Endothelial cell of umbilical vein (primary cell): ENCODE measurements at regions not wholly inside any gene's neighbourhood (a gene's known extent, or its start where the extent isn't known, plus 50 kb on each side); places are given as distances from the start of the nearest gene placed in this dataset.

Experiments
- BruUV-seq: library from RNA; stranded (reverse); fragments of 400-500 nt; replicated peaks from 2 replicates; lab custom pipeline; 2021; lab: Mats Ljungman, UMichigan
- CTCF ChIA-PET: fragments of 300-600, 350-600 bp; sonication (Branson Sonifier 250); formaldehyde crosslinking; loops from one replicate; lab custom pipeline; 2021; ENCODE audit warnings: antibody characterized with exemption, inconsistent platforms; lab: Charles Lee
- POLR2A ChIA-PET: fragments of 300-600, 350-600 bp; sonication (Branson Sonifier 250); formaldehyde crosslinking; loops from one replicate; lab custom pipeline; 2021; ENCODE audit warnings: antibody characterized with exemption, inconsistent platforms; lab: Charles Lee
- DNase-seq: peaks from one replicate; pipeline ENCODE4 v3.0.0-alpha.2; 2011; ENCODE audit warnings: low read depth, low spot score
- FAIRE-seq: peaks from 2 replicates; lab custom pipeline; 2011; peaks lifted over from hg19 to GRCh38; lab: Jason Lieb, UNC
- H2AFZ ChIP-seq: 2 replicates; pipeline ENCODE4 v1.6.0; 2012; ENCODE audit warnings: low read depth, low read length, control low read depth, inconsistent platforms
- H3K27ac ChIP-seq: 2 replicates; pipeline ENCODE4 v1.5.1; 2011; ENCODE audit warnings: low read depth, mild to moderate bottlenecking, control low read depth, low read length, moderate library complexity; ENCODE audit not compliant: insufficient read depth
- H3K27me3 ChIP-seq, 2 experiments: 2 replicates each; pipeline versions ENCODE4 v1.6.0 to v1.6.1; 2011; ENCODE audit warnings: low read length in 2 of 2, mixed read lengths in 1 of 2; ENCODE audit not compliant: control insufficient read depth in 2 of 2, insufficient read depth in 2 of 2
- H3K36me3 ChIP-seq, 2 experiments: 2 replicates in 1 of 2; 3 replicates in 1 of 2; pipeline ENCODE4 v1.5.1; 2011; ENCODE audit warnings: low read length in 2 of 2, mild to moderate bottlenecking in 1 of 2, moderate library complexity in 1 of 2; ENCODE audit not compliant: control insufficient read depth in 2 of 2, insufficient read depth in 2 of 2; ENCODE audit errors: extremely low read depth in 1 of 2
- H3K4me1 ChIP-seq: 3 replicates; pipeline ENCODE4 v1.5.1; 2011; ENCODE audit warnings: mild to moderate bottlenecking, low read length; ENCODE audit not compliant: control insufficient read depth, insufficient read depth; ENCODE audit errors: extremely low read depth
- H3K4me2 ChIP-seq: 2 replicates; pipeline ENCODE4 v1.6.1; 2011; ENCODE audit warnings: low read length, control low read depth, mixed read lengths; ENCODE audit not compliant: insufficient read depth
- H3K4me3 ChIP-seq, 3 experiments: fragments of 200-600 bp in 1 of 3; sonication (generic), shearing (Covaris generic) in 1 of 3; replicated peaks in 1 of 3; 2 replicates each; pipeline ENCODE4 v1.5.1; 2011 to 2016; ENCODE audit warnings: control low read depth in 3 of 3, low read length in 3 of 3, mild to moderate bottlenecking in 2 of 3, inconsistent platforms in 1 of 3, low read depth in 1 of 3, moderate library complexity in 1 of 3; ENCODE audit not compliant: insufficient read depth in 1 of 3
- H3K79me2 ChIP-seq: 2 replicates; pipeline ENCODE4 v1.6.0; 2012; ENCODE audit warnings: low read length, inconsistent platforms; ENCODE audit not compliant: control insufficient read depth, insufficient read depth
- H3K9ac ChIP-seq: replicated peaks from 2 replicates; pipeline ENCODE3; 2011; ENCODE audit warnings: low read length, control low read depth; ENCODE audit not compliant: insufficient read depth; ENCODE audit errors: extremely low read depth
- H3K9me1 ChIP-seq: replicated peaks from 3 replicates; pipeline ENCODE4 v1.6.0; 2011; ENCODE audit warnings: mild to moderate bottlenecking, low read length; ENCODE audit not compliant: control insufficient read depth, insufficient read depth; ENCODE audit errors: extremely low read depth
- H3K9me3 ChIP-seq: replicated peaks from 2 replicates; pipeline ENCODE4 v1.5.1; 2012; ENCODE audit warnings: low read length, inconsistent platforms; ENCODE audit not compliant: control insufficient read depth, insufficient read depth
- H4K20me1 ChIP-seq: replicated peaks from 2 replicates; pipeline ENCODE3; 2011; ENCODE audit warnings: mild to moderate bottlenecking, low read length; ENCODE audit not compliant: control insufficient read depth, insufficient read depth; ENCODE audit errors: extremely low read depth
- EZH2 ChIP-seq: IDR thresholded peaks from 2 replicates; pipeline ENCODE4 v1.6.1; 2012; ENCODE audit warnings: borderline replicate concordance, low read depth, mild to moderate bottlenecking, moderate library complexity, low read length, inconsistent platforms; ENCODE audit not compliant: severe bottlenecking
- FOS ChIP-seq: IDR thresholded peaks from 2 replicates; pipeline ENCODE4 v1.6.1; 2011; ENCODE audit warnings: mild to moderate bottlenecking, low read length, moderate library complexity, borderline replicate concordance; ENCODE audit not compliant: insufficient read depth
- GATA2 ChIP-seq: IDR thresholded peaks from 2 replicates; pipeline ENCODE4 v1.7.0; 2011; ENCODE audit warnings: low read depth, mild to moderate bottlenecking, moderate library complexity, mixed read lengths, low read length; ENCODE audit not compliant: insufficient read length, insufficient read depth
- JUN ChIP-seq: IDR thresholded peaks from 2 replicates; pipeline ENCODE4 v1.6.1; 2011; ENCODE audit warnings: borderline replicate concordance, low read depth; ENCODE audit not compliant: insufficient read length, insufficient read depth
- MYC ChIP-seq: IDR thresholded peaks from one replicate; pipeline ENCODE4 v1.6.1; 2011; ENCODE audit warnings: mild to moderate bottlenecking, low read depth, low read length
- POLR2A ChIP-seq: IDR thresholded peaks from 2 replicates; pipeline ENCODE4 v1.6.1; 2012; ENCODE audit warnings: low read depth, mild to moderate bottlenecking, control low read depth, low read length
- POLR2AphosphoS5 ChIP-seq: IDR thresholded peaks from 2 replicates; pipeline ENCODE4 v1.6.1; 2012; ENCODE audit warnings: low read depth, mild to moderate bottlenecking, control low read depth, low read length, moderate library complexity; ENCODE audit not compliant: insufficient read depth
- dilution Hi-C: fragments of 300-500 bp; cut with MboI; formaldehyde crosslinking; loops from one replicate; pipeline ENCODE4 v1.15.0; 2019; ENCODE audit warnings: low sequenced_read_pairs; ENCODE audit not compliant: extremely low pct_ligation_motif_present
- intact Hi-C: fragments of 100-400 bp; cut with micrococcal nuclease; formaldehyde crosslinking; loops from one replicate; pipeline ENCODE4 v1.10.0; 2022
- TF ChIP-seq, protein P1 (sequence below), 2 donors: IDR thresholded peaks; 1 replicate in 1 of 2; 2 replicates in 1 of 2; pipeline ENCODE4 v1.5.1; 2011; ENCODE audit warnings: low read length in 2 of 2, mild to moderate bottlenecking in 2 of 2, moderate library complexity in 2 of 2, control low read depth in 1 of 2, inconsistent platforms in 1 of 2, low read depth in 1 of 2; ENCODE audit not compliant: insufficient read depth in 1 of 2; ENCODE audit errors: extremely low read depth in 1 of 2
- TF ChIP-seq, protein P2 (sequence below): IDR thresholded peaks from 2 replicates; pipeline ENCODE4 v1.6.1; 2011; ENCODE audit not compliant: insufficient read depth, insufficient read length

DNA sequence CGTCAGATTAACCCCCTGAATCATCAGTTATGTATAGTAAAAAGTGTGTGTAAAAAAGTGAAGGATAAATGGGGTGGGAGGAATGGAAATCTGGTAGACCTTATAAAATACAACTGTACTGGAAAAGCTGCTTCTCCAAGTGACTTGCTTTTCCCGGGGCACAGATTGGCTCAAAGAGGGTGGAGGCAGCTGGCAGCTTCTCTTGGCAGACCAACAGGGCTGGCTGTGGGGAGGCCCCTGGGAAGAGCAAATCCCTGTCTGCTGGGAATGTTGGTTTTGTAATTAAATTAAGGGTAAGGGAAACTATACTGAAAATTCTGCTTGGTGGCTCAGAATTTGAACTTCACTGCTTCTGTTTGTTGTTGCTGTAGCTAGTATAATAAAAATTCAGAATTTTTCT is 154.2 kb upstream of the DLX2 start:
- Histone ChIP-seq H3K4me1 (peaks cover 19% of the 10 kb centered on the region), H3K36me3 (no peaks in the 10 kb centered on the region), H3K9me1 (no peaks in the 10 kb centered on the region), H4K20me1 (no peaks in the 10 kb centered on the region), H3K79me2 (no peaks in the 10 kb centered on the region), H3K9ac (no peak overlapping the region), H2AFZ (peak overlapping the region; percentile 23), H3K27me3 (no peaks in the 10 kb centered on the region), H3K4me3 (no peak overlapping the region), H3K9me3 (no peaks in the 10 kb centered on the region), H3K4me2 (no peak overlapping the region), H3K27ac (no peak overlapping the region)
- dilution Hi-C loops = no loop called here
- FAIRE-seq (no peak), DNase-seq (no peak)
- CTCF ChIA-PET = no interaction called here
- TF ChIP-seq POLR2AphosphoS5 (no peak), POLR2A (no peak), EZH2 (no peak), JUN (no peak), MYC (no peak), GATA2 (no peak), FOS (no peak)
- TF ChIP-seq, protein P1, sequence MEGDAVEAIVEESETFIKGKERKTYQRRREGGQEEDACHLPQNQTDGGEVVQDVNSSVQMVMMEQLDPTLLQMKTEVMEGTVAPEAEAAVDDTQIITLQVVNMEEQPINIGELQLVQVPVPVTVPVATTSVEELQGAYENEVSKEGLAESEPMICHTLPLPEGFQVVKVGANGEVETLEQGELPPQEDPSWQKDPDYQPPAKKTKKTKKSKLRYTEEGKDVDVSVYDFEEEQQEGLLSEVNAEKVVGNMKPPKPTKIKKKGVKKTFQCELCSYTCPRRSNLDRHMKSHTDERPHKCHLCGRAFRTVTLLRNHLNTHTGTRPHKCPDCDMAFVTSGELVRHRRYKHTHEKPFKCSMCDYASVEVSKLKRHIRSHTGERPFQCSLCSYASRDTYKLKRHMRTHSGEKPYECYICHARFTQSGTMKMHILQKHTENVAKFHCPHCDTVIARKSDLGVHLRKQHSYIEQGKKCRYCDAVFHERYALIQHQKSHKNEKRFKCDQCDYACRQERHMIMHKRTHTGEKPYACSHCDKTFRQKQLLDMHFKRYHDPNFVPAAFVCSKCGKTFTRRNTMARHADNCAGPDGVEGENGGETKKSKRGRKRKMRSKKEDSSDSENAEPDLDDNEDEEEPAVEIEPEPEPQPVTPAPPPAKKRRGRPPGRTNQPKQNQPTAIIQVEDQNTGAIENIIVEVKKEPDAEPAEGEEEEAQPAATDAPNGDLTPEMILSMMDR (IDR thresholded peaks at IDR 0.05; ENCODE audit: extremely low read depth in 1 of 2, insufficient read depth in 1 of 2, low read depth in 1 of 2, low read length in 2 of 2) = no peak
- TF ChIP-seq, protein P2, sequence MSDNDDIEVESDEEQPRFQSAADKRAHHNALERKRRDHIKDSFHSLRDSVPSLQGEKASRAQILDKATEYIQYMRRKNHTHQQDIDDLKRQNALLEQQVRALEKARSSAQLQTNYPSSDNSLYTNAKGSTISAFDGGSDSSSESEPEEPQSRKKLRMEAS = no peak
- POLR2A ChIA-PET = no interaction called here
- BruUV-seq = no TSS peak
- intact Hi-C loops = no loop called here
